ENCODE measurements at regions not wholly inside any gene's neighbourhood (a gene's known extent, or its start where the extent isn't known, plus 50 kb on each side); places are given as distances from the start of the nearest gene placed in this dataset.

- TF ChIP-seq ZNF280D (tag by site-specific recombination; IDR thresholded peaks at IDR 0.05), result 0 out of 2 replicates have a peak, but pooled peaks have one; percentile 48
Observed at GRCh38 chr1:175812936-175813335, 69.5 kb upstream of the TNR start (continued).

- no peak overlapping the region for H3K4me3 ChIP-seq (ENCODE audit: low read depth, low read length)
- no peak overlapping the region for H3K27ac ChIP-seq (ENCODE audit: extremely low read depth, low read depth, low read length)
- POLR2A ChIA-PET, result no interaction called here
- no peaks in the 10 kb centered on the region for H3K36me3 ChIP-seq (ENCODE audit: control insufficient read depth in 2 of 2, insufficient read depth in 1 of 2, low read length in 2 of 2)
- no peaks in the 10 kb centered on the region for H3K9me3 ChIP-seq (ENCODE audit: control insufficient read depth, insufficient read depth, low read depth, low read length)
- H3K4me1 ChIP-seq (ENCODE audit: control insufficient read depth, insufficient read depth, low read length), result no peaks in the 10 kb centered on the region
- no peak for TF ChIP-seq CTCF (tag by site-specific recombination; IDR thresholded peaks at IDR 0.05)
- TF ChIP-seq ZNF658 (tag by site-specific recombination; IDR thresholded peaks at IDR 0.05), result no peak
- TF ChIP-seq SP3 (tag by site-specific recombination; IDR thresholded peaks at IDR 0.05), result no peak
- TF ChIP-seq ZNF26 (tag by site-specific recombination; IDR thresholded peaks at IDR 0.05), result no peak
- CTCF ChIA-PET, result no interaction called here
Observed at GRCh38 chr1:175810305-175810704, 66.9 kb upstream of the TNR start.

- CTCF ChIA-PET, result interaction anchor here (0.6 to 0.7 kb wide), 2 partner anchors 10 to 239 kb away, joined by 3 to 4 read pairs; no protein-coding TSS in a partner anchor
- POLR2A ChIA-PET, result no interaction called here
Observed at GRCh38 chr1:175808999-175809398, 65.6 kb upstream of the TNR start.

More at GRCh38 chr1:175808999-175809398, 65.6 kb upstream of the TNR start:
- no peak overlapping the region for H3K4me3 ChIP-seq (ENCODE audit: low read depth, low read length)
- H3K4me1 ChIP-seq (ENCODE audit: control insufficient read depth, insufficient read depth, low read length), result no peaks in the 10 kb centered on the region
- H3K9me3 ChIP-seq (ENCODE audit: control insufficient read depth, insufficient read depth, low read depth, low read length), result no peaks in the 10 kb centered on the region
- no peak overlapping the region for H3K27ac ChIP-seq (ENCODE audit: extremely low read depth, low read depth, low read length)
- TF ChIP-seq ZNF19 (tag by site-specific recombination; IDR thresholded peaks at IDR 0.05; ENCODE audit: low read depth) (no peak), PRDM6 (tag by site-specific recombination; IDR thresholded peaks at IDR 0.05) (no peak), ZNF704 (tag by site-specific recombination; IDR thresholded peaks at IDR 0.05) (no peak), ZNF629 (tag by site-specific recombination; IDR thresholded peaks at IDR 0.05) (no peak), ZNF747 (tag by site-specific recombination; IDR thresholded peaks at IDR 0.05) (no peak), CTCF (tag by site-specific recombination; IDR thresholded peaks at IDR 0.05) (no peak), ZNF221 (tag by site-specific recombination; IDR thresholded peaks at IDR 0.05; ENCODE audit: borderline replicate concordance) (no peak), ZNF501 (tag by site-specific recombination; IDR thresholded peaks at IDR 0.05) (no peak), ZNF623 (tag by site-specific recombination; IDR thresholded peaks at IDR 0.05) (no peak), ZNF274 (IDR thresholded peaks at IDR 0.05; ENCODE audit: low read length) (no peak), ZNF274 (tag by site-specific recombination; IDR thresholded peaks at IDR 0.05; ENCODE audit: borderline replicate concordance) (no peak), MEIS1 (CRISPR knock-in tag; IDR thresholded peaks at IDR 0.05; ENCODE audit: borderline replicate concordance) (no peak)
- H3K36me3 ChIP-seq (ENCODE audit: control insufficient read depth in 2 of 2, insufficient read depth in 1 of 2, low read length in 2 of 2), result no peaks in the 10 kb centered on the region
